ENCODE measurements at regions not wholly inside any gene's neighbourhood (a gene's known extent, or its start where the extent isn't known, plus 50 kb on each side); places are given as distances from the start of the nearest gene placed in this dataset.
"Not testable (repeated sequence)": the region's sequence is repeated elsewhere in the genome, so short reads cannot be mapped to it uniquely, and the experiment has no call there.

GRCh38 chr5:152456815-152457443 is 51.9 kb upstream of the NMUR2 start:
- no peak for DNase-seq (ENCODE audit: low read depth)

- no peak for DNase-seq (ENCODE audit: low read depth)
Observed at GRCh38 chr5:152462021-152462721, 57.1 kb upstream of the NMUR2 start.

GRCh38 chr5:152464048-152464447 is 59.0 kb upstream of the NMUR2 start:
- DNase-seq (ENCODE audit: low read depth): no peak

- no peak for DNase-seq (ENCODE audit: low read depth)
Observed at GRCh38 chr5:152465140-152465539, 60.1 kb upstream of the NMUR2 start.

- no peak for DNase-seq (ENCODE audit: low read depth)
Observed at GRCh38 chr5:152466085-152466745, 61.1 kb upstream of the NMUR2 start.

- no peak for DNase-seq (ENCODE audit: low read depth)
Observed at GRCh38 chr5:152470167-152470566, 65.1 kb upstream of the NMUR2 start.

- DNase-seq (ENCODE audit: low read depth): no peak
Observed at GRCh38 chr5:152472083-152472482, 67.0 kb upstream of the NMUR2 start.

GRCh38 chr5:152474961-152475360 is 69.9 kb upstream of the NMUR2 start:
- no peak for DNase-seq (ENCODE audit: low read depth)

GRCh38 chr5:152477536-152477935 is 72.5 kb upstream of the NMUR2 start:
- no peak for DNase-seq (ENCODE audit: low read depth)

GRCh38 chr5:152479866-152480265 is 74.8 kb upstream of the NMUR2 start:
- DNase-seq (ENCODE audit: low read depth): not testable (repeated sequence)

GRCh38 chr5:152480677-152481076 is 75.6 kb upstream of the NMUR2 start:
- DNase-seq (ENCODE audit: low read depth): not testable (repeated sequence)

GRCh38 chr5:152487130-152487529 is 82.1 kb upstream of the NMUR2 start:
- DNase-seq (ENCODE audit: low read depth): no peak

GRCh38 chr5:152488869-152489268 is 83.8 kb upstream of the NMUR2 start:
- DNase-seq (ENCODE audit: low read depth): no peak

- no peak for DNase-seq (ENCODE audit: low read depth)
Observed at GRCh38 chr5:152499814-152500535, 94.9 kb upstream of the NMUR2 start.

GRCh38 chr5:152501294-152501693 is 96.2 kb upstream of the NMUR2 start:
- DNase-seq (ENCODE audit: low read depth): no peak

- DNase-seq (ENCODE audit: low read depth): no peak
Observed at GRCh38 chr5:152503206-152503605, 98.1 kb upstream of the NMUR2 start.

- peak; percentile 6 for DNase-seq (ENCODE audit: low read depth)
Observed at GRCh38 chr5:152505442-152506042, 100.5 kb upstream of the NMUR2 start.

GRCh38 chr5:152511120-152511519 is 106.0 kb upstream of the NMUR2 start:
- DNase-seq (ENCODE audit: low read depth): no peak

GRCh38 chr5:152511531-152512132 is 106.6 kb upstream of the NMUR2 start:
- no peak for DNase-seq (ENCODE audit: low read depth)

GRCh38 chr5:152514827-152515397 is 109.8 kb upstream of the NMUR2 start:
- DNase-seq (ENCODE audit: low read depth): no peak

- no peak for DNase-seq (ENCODE audit: low read depth)
Observed at GRCh38 chr5:152523964-152524363, 118.9 kb upstream of the NMUR2 start.

Measured in stimulated activated CD8-positive, alpha-beta memory T cell treated with anti-CD3 and anti-CD28 coated beads, Interleukin-4, amount 100 ng/mL, for 24 hours (primary cell).